Esophagus squamous epithelium (tissue), 4 donors: ENCODE measurements at regions not wholly inside any gene's neighbourhood (a gene's known extent, or its start where the extent isn't known, plus 50 kb on each side); places are given as distances from the start of the nearest gene placed in this dataset.
"Not testable (repeated sequence)": the region's sequence is repeated elsewhere in the genome, so short reads cannot be mapped to it uniquely, and the experiment has no call there.

Source experiments
- CTCF ChIP-seq, 6 experiments: fragments of 450-650 bp in 4 of 6; fragments of 200-600 bp in 2 of 6; sonication (generic) in 2 of 6; IDR thresholded peaks; one replicate each; pipeline ENCODE4 v1.5.1; 2016 to 2019; ENCODE audit warnings: antibody characterized with exemption in 6 of 6, mild to moderate bottlenecking in 4 of 6, moderate library complexity in 4 of 6
- POLR2A ChIP-seq, 4 donors: fragments of 450-650 bp; IDR thresholded peaks; one replicate each; pipeline ENCODE4 v1.6.1; 2017; ENCODE audit warnings: antibody characterized with exemption in 4 of 4, mild to moderate bottlenecking in 4 of 4, moderate library complexity in 3 of 4

DNA sequence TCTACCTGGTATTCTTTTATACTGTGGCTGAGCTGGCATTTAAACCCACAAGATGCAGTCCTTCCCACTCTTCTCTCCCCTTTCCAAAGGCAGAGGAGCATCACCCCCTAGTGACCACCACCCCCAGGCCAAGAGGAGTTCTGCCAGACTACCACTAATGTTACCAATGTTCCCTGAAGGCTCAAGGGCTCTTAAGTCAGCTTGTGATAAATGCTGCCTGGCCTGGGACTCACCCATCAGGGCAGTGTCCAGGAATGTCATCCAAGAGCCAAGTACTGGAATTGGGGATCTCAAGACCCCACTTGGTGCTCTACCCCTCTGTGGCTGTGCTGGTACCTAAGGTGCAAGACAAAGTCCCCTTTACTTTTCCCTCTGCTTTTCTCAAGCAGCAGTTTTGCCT is 80.0 kb upstream of the EMB start:
- TF ChIP-seq CTCF, POLR2A (IDR thresholded peaks at IDR 0.05): not testable (repeated sequence)
